Amniotic epithelial cell (primary cell): ENCODE measurements at regions not wholly inside any gene's neighbourhood (a gene's known extent, or its start where the extent isn't known, plus 50 kb on each side); places are given as distances from the start of the nearest gene placed in this dataset.

ENCODE experiments used
- DNase-seq: peaks from one replicate; pipeline ENCODE4 v3.0.0-alpha.2; 2010; ENCODE audit warnings: low read depth

GRCh38 chr12:40618636-40619035 lies 73.6 kb upstream of the CNTN1 start:
- DNase-seq: no peak

- DNase-seq: no peak
Measured at GRCh38 chr12:40620564-40621019, 71.6 kb upstream of the CNTN1 start.

GRCh38 chr12:40622246-40622838 lies 69.9 kb upstream of the CNTN1 start:
- peak; percentile 24 for DNase-seq

GRCh38 chr12:40632171-40632570 lies 60.1 kb upstream of the CNTN1 start:
- no peak for DNase-seq

- DNase-seq: no peak
Measured at GRCh38 chr12:40632933-40633332, 59.3 kb upstream of the CNTN1 start.

- DNase-seq: no peak
Measured at GRCh38 chr12:40634517-40635131, 57.6 kb upstream of the CNTN1 start.

- no peak for DNase-seq
Measured at GRCh38 chr12:40635141-40635731, 57.0 kb upstream of the CNTN1 start.
